HCT116 (cell line): ENCODE measurements at regions not wholly inside any gene's neighbourhood (a gene's known extent, or its start where the extent isn't known, plus 50 kb on each side); places are given as distances from the start of the nearest gene placed in this dataset.
"Not testable (repeated sequence)": the region's sequence is repeated elsewhere in the genome, so short reads cannot be mapped to it uniquely, and the experiment has no call there.

ENCODE experiments used
- ELF1 ChIP-seq: IDR thresholded peaks from 2 replicates; pipeline ENCODE4 v1.6.1; 2012; ENCODE audit warnings: low read depth, borderline replicate concordance
- SRF ChIP-seq: IDR thresholded peaks from 2 replicates; pipeline ENCODE4 v1.6.1; 2012; ENCODE audit warnings: low read depth
- YY1 ChIP-seq: IDR thresholded peaks from 2 replicates; pipeline ENCODE4 v1.6.1; 2011; ENCODE audit warnings: low read length, low read depth, moderate library complexity, mild to moderate bottlenecking; ENCODE audit not compliant: insufficient replicate concordance; ENCODE audit errors: extremely low read depth
- TF ChIP-seq, protein P1 (sequence below), 3 experiments: fragments of 200-600 bp in 1 of 3; sonication (generic) in 1 of 3; IDR thresholded peaks in 2 of 3; conservative IDR thresholded peaks in 1 of 3; 2 replicates each; pipeline ENCODE4 v1.5.1; 2012 to 2017; ENCODE audit warnings: low read depth in 2 of 3, low read length in 2 of 3, antibody characterized with exemption in 1 of 3, borderline replicate concordance in 1 of 3, control low read depth in 1 of 3, mild to moderate bottlenecking in 1 of 3, mixed read lengths in 1 of 3, mixed run types in 1 of 3, moderate library complexity in 1 of 3; ENCODE audit not compliant: insufficient read depth in 1 of 3

DNA sequence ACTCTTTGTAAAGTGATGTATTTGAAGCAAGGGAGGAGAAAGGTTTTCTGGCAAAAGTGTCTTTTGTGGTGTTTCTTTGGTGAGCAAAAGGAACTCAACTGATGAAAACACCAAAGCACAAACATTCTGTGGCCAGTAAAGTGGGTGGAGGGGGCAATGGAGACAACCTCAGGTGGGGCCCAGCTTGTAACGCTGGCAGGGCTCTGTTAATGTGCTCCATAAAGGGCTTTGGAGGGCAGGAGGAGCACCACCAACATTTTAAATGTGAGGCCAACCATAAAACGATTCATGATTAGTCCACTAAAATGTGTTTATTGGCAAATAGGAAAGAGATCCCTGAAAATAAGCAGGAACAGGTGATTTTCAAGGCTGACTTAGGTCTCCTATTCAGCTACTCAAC is 61.2 kb upstream of the NUDT4B start:
- not testable (repeated sequence) for TF ChIP-seq SRF, ELF1, YY1
- TF ChIP-seq, protein P1, sequence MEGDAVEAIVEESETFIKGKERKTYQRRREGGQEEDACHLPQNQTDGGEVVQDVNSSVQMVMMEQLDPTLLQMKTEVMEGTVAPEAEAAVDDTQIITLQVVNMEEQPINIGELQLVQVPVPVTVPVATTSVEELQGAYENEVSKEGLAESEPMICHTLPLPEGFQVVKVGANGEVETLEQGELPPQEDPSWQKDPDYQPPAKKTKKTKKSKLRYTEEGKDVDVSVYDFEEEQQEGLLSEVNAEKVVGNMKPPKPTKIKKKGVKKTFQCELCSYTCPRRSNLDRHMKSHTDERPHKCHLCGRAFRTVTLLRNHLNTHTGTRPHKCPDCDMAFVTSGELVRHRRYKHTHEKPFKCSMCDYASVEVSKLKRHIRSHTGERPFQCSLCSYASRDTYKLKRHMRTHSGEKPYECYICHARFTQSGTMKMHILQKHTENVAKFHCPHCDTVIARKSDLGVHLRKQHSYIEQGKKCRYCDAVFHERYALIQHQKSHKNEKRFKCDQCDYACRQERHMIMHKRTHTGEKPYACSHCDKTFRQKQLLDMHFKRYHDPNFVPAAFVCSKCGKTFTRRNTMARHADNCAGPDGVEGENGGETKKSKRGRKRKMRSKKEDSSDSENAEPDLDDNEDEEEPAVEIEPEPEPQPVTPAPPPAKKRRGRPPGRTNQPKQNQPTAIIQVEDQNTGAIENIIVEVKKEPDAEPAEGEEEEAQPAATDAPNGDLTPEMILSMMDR (IDR thresholded peaks at IDR 0.05 in 2 of 3, conservative IDR thresholded peaks at IDR 0.05 in 1 of 3; ENCODE audit: borderline replicate concordance in 1 of 3, insufficient read depth in 1 of 3, low read depth in 2 of 3, low read length in 2 of 3) = not testable (repeated sequence)
